Astrocyte (in vitro differentiated cells and primary cell): ENCODE measurements at regions not wholly inside any gene's neighbourhood (a gene's known extent, or its start where the extent isn't known, plus 50 kb on each side); places are given as distances from the start of the nearest gene placed in this dataset.
A peak's percentile ranks its signal among the peaks of the same experiment; 100 is the strongest.

Experiments
- DNase-seq: peaks from one replicate; pipeline ENCODE4 v3.0.0-alpha.2; 2010; ENCODE audit warnings: low read depth
- FAIRE-seq: peaks from 2 replicates; lab custom pipeline; 2011; peaks lifted over from hg19 to GRCh38; lab: Jason Lieb, UNC
- H2AFZ ChIP-seq: 2 replicates; pipeline ENCODE4 v1.6.0; 2012; ENCODE audit warnings: low read depth, low read length, inconsistent platforms
- H3K27ac ChIP-seq: 2 replicates; pipeline ENCODE4 v1.5.1; 2011; ENCODE audit warnings: low read depth, low read length, inconsistent platforms
- H3K27me3 ChIP-seq: 2 replicates; pipeline ENCODE4 v1.6.0; 2011; ENCODE audit warnings: low read length, inconsistent platforms; ENCODE audit not compliant: insufficient read depth
- H3K36me3 ChIP-seq: 2 replicates; pipeline ENCODE4 v1.5.1; 2011; ENCODE audit warnings: low read length, inconsistent platforms; ENCODE audit not compliant: insufficient read depth
- H3K4me1 ChIP-seq: 2 replicates; pipeline ENCODE4 v1.5.1; 2011; ENCODE audit warnings: low read length, inconsistent platforms; ENCODE audit not compliant: insufficient read depth
- H3K4me2 ChIP-seq: 2 replicates; pipeline ENCODE4 v1.6.0; 2012; ENCODE audit warnings: low read length, inconsistent platforms
- H3K4me3 ChIP-seq: 2 replicates; pipeline ENCODE4 v1.5.1; 2011; ENCODE audit warnings: low read depth, mild to moderate bottlenecking, low read length, inconsistent platforms; ENCODE audit not compliant: insufficient read depth
- H3K79me2 ChIP-seq: 2 replicates; pipeline ENCODE4 v1.6.0; 2012; ENCODE audit warnings: mild to moderate bottlenecking, low read length, inconsistent platforms; ENCODE audit not compliant: insufficient read depth
- H3K9ac ChIP-seq: 2 replicates; pipeline ENCODE4 v1.6.0; 2012; ENCODE audit warnings: mild to moderate bottlenecking, low read length, inconsistent platforms
- H3K9me3 ChIP-seq: 2 replicates; pipeline ENCODE4 v1.5.1; 2012; ENCODE audit warnings: low read depth, mild to moderate bottlenecking, low read length, inconsistent platforms; ENCODE audit not compliant: insufficient read depth
- H4K20me1 ChIP-seq: 2 replicates; pipeline ENCODE4 v1.6.0; 2012; ENCODE audit warnings: low read length, inconsistent platforms; ENCODE audit not compliant: insufficient read depth
- H3K27ac Mint-ChIP-seq: one replicate; pipeline ENCODE4 v1.8.0; 2021; ENCODE audit warnings: mild to moderate bottlenecking, mixed read lengths; ENCODE audit not compliant: unreplicated experiment
- H3K27me3 Mint-ChIP-seq: one replicate; pipeline ENCODE4 v1.8.0; 2021; ENCODE audit warnings: low read depth, mixed read lengths; ENCODE audit not compliant: unreplicated experiment
- H3K36me3 Mint-ChIP-seq: one replicate; pipeline ENCODE4 v1.8.0; 2021; ENCODE audit warnings: low read depth, mixed read lengths; ENCODE audit not compliant: unreplicated experiment
- H3K4me1 Mint-ChIP-seq: one replicate; pipeline ENCODE4 v1.8.0; 2021; ENCODE audit warnings: low read depth, mixed read lengths; ENCODE audit not compliant: unreplicated experiment
- H3K4me3 Mint-ChIP-seq: one replicate; pipeline ENCODE4 v1.8.0; 2021; ENCODE audit warnings: mild to moderate bottlenecking, moderate library complexity, mixed read lengths; ENCODE audit not compliant: unreplicated experiment
- H3K9me3 Mint-ChIP-seq: one replicate; pipeline ENCODE4 v1.8.0; 2021; ENCODE audit warnings: mild to moderate bottlenecking, mixed read lengths; ENCODE audit not compliant: unreplicated experiment
- CTCF ChIP-seq: IDR thresholded peaks from 2 replicates; pipeline ENCODE4 v1.5.1; 2011; ENCODE audit warnings: low read depth, mild to moderate bottlenecking, inconsistent platforms, low read length, moderate library complexity; ENCODE audit not compliant: insufficient read depth
- EZH2 ChIP-seq: IDR thresholded peaks from 2 replicates; pipeline ENCODE4 v1.6.1; 2012; ENCODE audit warnings: mild to moderate bottlenecking, low read length, inconsistent platforms; ENCODE audit not compliant: insufficient read depth

- H3K9me3 ChIP-seq: no peaks in the 10 kb centered on the region
- FAIRE-seq: no peak
Measured at GRCh38 chr4:84407554-84408407, 91.3 kb downstream of the NKX6-1 start.

GRCh38 chr4:84403656-84404055 is 95.4 kb downstream of the NKX6-1 start:
- Mint-ChIP-seq H3K9me3 (no peaks in the 10 kb centered on the region), H3K27me3 (peaks cover 4% of the 10 kb centered on the region), H3K4me1 (peaks cover 16% of the 10 kb centered on the region), H3K4me3 (no peak overlapping the region), H3K36me3 (no peaks in the 10 kb centered on the region), H3K27ac (peak overlapping the region; percentile 16)
- TF ChIP-seq EZH2 (no peak), CTCF (no peak)
- Histone ChIP-seq H3K27ac (no peak overlapping the region), H2AFZ (no peak overlapping the region), H3K79me2 (no peaks in the 10 kb centered on the region), H3K9me3 (no peaks in the 10 kb centered on the region), H4K20me1 (no peaks in the 10 kb centered on the region), H3K9ac (no peak overlapping the region), H3K4me2 (peak overlapping the region; percentile 1), H3K36me3 (no peaks in the 10 kb centered on the region), H3K27me3 (no peaks in the 10 kb centered on the region), H3K4me1 (no peaks in the 10 kb centered on the region), H3K4me3 (no peak overlapping the region)
- no peak for FAIRE-seq
- peak; percentile 58 for DNase-seq

More at GRCh38 chr4:84407554-84408407, 91.3 kb downstream of the NKX6-1 start:
- DNase-seq: no peak
- Mint-ChIP-seq H3K9me3 (no peaks in the 10 kb centered on the region), H3K36me3 (no peaks in the 10 kb centered on the region), H3K4me3 (no peak overlapping the region), H3K27me3 (peaks cover 7% of the 10 kb centered on the region), H3K4me1 (peaks cover 15% of the 10 kb centered on the region), H3K27ac (no peak overlapping the region)
- Histone ChIP-seq H3K27me3 (peaks cover 2% of the 10 kb centered on the region), H3K4me1 (no peaks in the 10 kb centered on the region), H2AFZ (no peak overlapping the region), H3K36me3 (no peaks in the 10 kb centered on the region), H4K20me1 (no peaks in the 10 kb centered on the region), H3K27ac (no peak overlapping the region), H3K79me2 (no peaks in the 10 kb centered on the region), H3K4me2 (no peak overlapping the region), H3K9ac (no peak overlapping the region), H3K4me3 (no peak overlapping the region)
- no peak for TF ChIP-seq EZH2
- TF ChIP-seq CTCF: no peak
